ENCODE measurements at regions not wholly inside any gene's neighbourhood (a gene's known extent, or its start where the extent isn't known, plus 50 kb on each side); places are given as distances from the start of the nearest gene placed in this dataset.

DNA sequence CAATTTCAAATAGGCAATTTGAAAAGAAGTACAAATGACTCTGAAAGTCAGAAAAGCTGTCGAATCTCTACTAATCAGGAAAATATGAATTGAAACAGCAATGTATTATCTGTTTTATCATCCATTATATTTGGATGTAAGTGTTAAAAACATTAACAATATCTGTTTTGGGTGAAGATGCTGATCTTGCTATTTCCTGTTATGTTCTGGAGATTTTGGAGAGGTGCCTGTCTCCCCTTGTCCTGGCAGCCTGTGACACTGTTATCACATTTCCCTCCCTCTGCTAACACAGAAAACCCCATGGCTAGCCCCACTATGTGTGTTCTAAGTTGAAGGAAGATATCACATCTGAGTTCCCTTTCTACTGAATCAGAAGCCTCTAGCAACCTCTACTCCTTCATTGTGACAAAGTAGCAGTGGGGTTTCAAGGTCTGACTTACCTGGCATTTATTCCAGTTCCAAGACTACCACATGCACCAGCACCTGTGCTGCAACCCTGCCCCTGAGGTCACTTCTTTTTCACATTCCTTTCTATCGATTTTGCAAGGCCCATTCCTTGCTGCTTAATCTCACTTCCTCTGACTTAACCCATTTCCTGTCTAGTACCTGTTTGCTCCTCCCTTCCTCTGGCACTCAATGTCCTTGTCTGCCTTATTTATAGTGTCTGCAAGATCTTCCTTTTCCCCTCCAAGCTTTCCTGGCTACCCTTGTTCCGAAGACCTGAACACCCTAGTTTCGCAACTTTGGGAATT is 95.5 kb upstream of the COL8A1 start:
- H3K36me3 ChIP-seq = no peaks in the 10 kb centered on the region
- DNase-seq = no peak
- no peaks in the 10 kb centered on the region for H3K9me3 ChIP-seq
- no peaks in the 10 kb centered on the region for H3K4me1 ChIP-seq
- no peak overlapping the region for H3K27ac ChIP-seq
- TF ChIP-seq POLR2A (IDR thresholded peaks at IDR 0.05) = no peak
- TF ChIP-seq, protein P1, sequence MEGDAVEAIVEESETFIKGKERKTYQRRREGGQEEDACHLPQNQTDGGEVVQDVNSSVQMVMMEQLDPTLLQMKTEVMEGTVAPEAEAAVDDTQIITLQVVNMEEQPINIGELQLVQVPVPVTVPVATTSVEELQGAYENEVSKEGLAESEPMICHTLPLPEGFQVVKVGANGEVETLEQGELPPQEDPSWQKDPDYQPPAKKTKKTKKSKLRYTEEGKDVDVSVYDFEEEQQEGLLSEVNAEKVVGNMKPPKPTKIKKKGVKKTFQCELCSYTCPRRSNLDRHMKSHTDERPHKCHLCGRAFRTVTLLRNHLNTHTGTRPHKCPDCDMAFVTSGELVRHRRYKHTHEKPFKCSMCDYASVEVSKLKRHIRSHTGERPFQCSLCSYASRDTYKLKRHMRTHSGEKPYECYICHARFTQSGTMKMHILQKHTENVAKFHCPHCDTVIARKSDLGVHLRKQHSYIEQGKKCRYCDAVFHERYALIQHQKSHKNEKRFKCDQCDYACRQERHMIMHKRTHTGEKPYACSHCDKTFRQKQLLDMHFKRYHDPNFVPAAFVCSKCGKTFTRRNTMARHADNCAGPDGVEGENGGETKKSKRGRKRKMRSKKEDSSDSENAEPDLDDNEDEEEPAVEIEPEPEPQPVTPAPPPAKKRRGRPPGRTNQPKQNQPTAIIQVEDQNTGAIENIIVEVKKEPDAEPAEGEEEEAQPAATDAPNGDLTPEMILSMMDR (IDR thresholded peaks at IDR 0.05) = no peak
- H3K4me3 ChIP-seq = no peak overlapping the region
- no peaks in the 10 kb centered on the region for H3K27me3 ChIP-seq

DNA sequence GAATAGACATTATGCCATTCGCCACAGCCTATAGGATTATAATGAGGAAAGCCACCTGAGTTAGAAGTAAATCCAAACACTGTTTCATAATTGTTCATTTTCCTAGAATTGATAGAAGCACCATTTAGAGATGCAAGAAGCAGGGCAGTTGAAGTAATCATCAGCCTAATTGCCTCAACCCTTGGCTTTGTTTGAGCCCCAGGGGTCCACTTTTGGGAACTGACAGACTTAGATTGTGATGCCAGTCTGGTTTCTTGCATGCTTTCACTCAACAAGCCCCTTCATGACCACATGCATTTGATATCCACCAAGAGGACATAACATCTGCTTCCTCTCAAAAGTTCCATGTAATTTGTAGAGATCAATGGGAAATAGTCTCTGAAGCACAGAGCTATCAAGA is 97.2 kb upstream of the COL8A1 start:
- Histone ChIP-seq H3K36me3 (no peaks in the 10 kb centered on the region), H3K9me3 (no peaks in the 10 kb centered on the region), H3K4me3 (no peak overlapping the region), H3K27me3 (no peaks in the 10 kb centered on the region), H3K27ac (no peak overlapping the region), H3K4me1 (no peaks in the 10 kb centered on the region)
- TF ChIP-seq, protein P1 (IDR thresholded peaks at IDR 0.05) = no peak
- no peak for TF ChIP-seq POLR2A (IDR thresholded peaks at IDR 0.05)
- DNase-seq = no peak

DNA sequence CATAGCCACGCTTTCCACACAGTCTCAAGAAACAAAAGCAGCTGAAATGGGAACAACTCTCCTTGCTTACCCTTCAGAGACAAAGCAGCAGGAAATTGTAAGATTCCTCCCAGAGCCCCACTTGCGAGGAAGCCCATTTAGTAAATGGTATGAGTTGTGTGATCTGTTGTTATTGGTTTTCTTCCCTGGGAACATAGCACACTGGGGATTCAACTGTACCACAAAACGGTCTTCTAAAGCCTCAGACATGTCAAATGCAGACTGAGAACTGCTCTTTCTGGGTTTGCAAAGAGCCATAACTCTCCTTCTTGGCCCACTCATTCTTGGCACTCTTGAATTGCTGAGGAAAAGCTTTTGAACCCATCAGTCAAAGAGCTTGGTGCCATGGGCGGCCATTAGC is 101.0 kb upstream of the COL8A1 start:
- DNase-seq = no peak
- Histone ChIP-seq H3K4me1 (no peaks in the 10 kb centered on the region), H3K9me3 (no peaks in the 10 kb centered on the region), H3K27ac (no peak overlapping the region), H3K27me3 (no peaks in the 10 kb centered on the region), H3K36me3 (no peaks in the 10 kb centered on the region), H3K4me3 (no peak overlapping the region)
- TF ChIP-seq POLR2A (IDR thresholded peaks at IDR 0.05) = no peak
- TF ChIP-seq, protein P1 (IDR thresholded peaks at IDR 0.05) = no peak

DNA sequence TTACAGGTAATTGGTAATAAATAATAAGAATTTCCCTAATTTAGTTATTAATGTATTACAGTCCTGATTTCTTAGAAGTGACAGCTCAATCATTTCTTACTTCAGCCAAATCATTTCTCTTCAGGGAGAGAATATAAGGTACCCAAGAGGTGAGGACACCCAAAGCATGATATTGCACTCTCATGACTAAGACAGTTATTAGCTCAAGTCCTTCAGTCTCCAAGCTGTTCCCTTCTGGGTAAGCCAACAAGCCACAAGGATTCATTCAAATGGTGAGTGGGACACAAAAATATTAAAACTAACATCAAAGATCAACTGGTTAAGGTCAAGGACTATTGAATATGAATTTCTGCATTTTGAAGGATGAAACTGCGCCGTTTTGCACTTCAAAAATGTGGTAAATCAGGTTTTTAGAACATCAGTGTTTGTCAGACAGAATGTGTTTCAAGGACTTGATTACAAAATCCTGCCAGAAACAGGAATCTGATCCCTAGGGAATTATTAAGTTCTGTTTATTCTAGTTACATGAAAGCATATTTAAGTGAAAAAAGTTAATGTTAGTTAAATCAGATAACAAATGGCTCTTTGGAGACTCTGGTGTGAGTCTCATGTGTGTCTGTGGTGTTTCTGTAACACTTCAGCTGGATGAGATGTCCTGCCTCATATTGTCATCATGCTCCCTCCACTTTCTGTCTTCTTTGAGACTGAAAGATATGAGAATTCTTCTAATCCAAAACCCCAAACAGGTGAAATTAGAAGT is 101.7 kb upstream of the COL8A1 start:
- no peak overlapping the region for H3K27ac ChIP-seq
- no peaks in the 10 kb centered on the region for H3K36me3 ChIP-seq
- H3K4me1 ChIP-seq = no peaks in the 10 kb centered on the region
- DNase-seq = no peak
- no peaks in the 10 kb centered on the region for H3K27me3 ChIP-seq
- no peaks in the 10 kb centered on the region for H3K9me3 ChIP-seq
- TF ChIP-seq POLR2A (IDR thresholded peaks at IDR 0.05) = no peak
- TF ChIP-seq, protein P1 (IDR thresholded peaks at IDR 0.05) = no peak
- H3K4me3 ChIP-seq = no peak overlapping the region

DNA sequence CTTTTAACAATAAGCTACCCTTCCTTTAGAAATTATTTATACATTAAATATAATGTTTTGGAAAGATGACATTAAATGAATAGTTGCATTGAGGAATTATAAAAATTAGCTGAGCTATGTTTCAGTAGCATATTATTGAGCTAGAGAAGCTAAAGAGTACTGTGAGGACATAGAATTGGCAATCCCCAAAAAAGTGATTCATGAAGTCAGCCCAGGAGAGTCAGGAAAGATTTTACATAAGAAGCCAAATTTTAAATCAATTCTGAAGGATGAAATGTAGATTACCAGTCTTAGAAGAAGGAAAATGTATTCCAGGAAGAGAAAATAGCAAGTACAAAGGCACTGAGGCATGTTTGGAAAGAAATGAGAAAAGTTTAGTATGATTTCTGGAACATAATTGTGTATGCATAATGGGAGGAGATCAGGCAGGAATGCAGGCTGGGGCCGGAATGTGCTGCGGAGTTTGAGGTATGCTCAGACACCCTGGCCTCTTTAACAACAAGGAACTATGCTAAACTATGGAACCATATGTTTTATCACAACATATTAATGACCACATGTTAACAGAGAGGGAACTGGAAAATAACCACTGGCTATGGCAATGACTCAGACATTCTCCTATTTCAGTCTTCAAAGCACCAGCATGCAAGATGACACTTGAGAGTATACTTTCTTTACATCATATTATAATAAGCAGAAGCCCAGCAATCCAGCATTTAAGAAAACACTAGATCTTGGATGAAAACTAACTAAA is 103.3 kb upstream of the COL8A1 start:
- no peak overlapping the region for H3K4me3 ChIP-seq
- no peaks in the 10 kb centered on the region for H3K36me3 ChIP-seq

More for the DNA sequence above, 103.3 kb upstream of the COL8A1 start:
- H3K27me3 ChIP-seq = no peaks in the 10 kb centered on the region
- no peak overlapping the region for H3K27ac ChIP-seq
- no peak for TF ChIP-seq POLR2A (IDR thresholded peaks at IDR 0.05)
- TF ChIP-seq, protein P1 (IDR thresholded peaks at IDR 0.05) = no peak
- DNase-seq = no peak
- no peaks in the 10 kb centered on the region for H3K4me1 ChIP-seq
- H3K9me3 ChIP-seq = no peaks in the 10 kb centered on the region

Data from Peyer's patch (tissue), 4 donors.